Hepatocyte (in vitro differentiated cells): ENCODE measurements at regions not wholly inside any gene's neighbourhood (a gene's known extent, or its start where the extent isn't known, plus 50 kb on each side); places are given as distances from the start of the nearest gene placed in this dataset.

Experiments
- EZH2 ChIP-seq: fragments of 200-600 bp; sonication (generic); IDR thresholded peaks from 2 replicates; pipeline ENCODE4 v1.6.1; 2016; ENCODE audit warnings: antibody characterized with exemption, mild to moderate bottlenecking, borderline replicate concordance
- EZH2phosphoT487 ChIP-seq: fragments of 200-600 bp; sonication (generic); IDR thresholded peaks from one replicate; pipeline ENCODE4 v1.6.1; 2018; ENCODE audit warnings: antibody characterized with exemption, mild to moderate bottlenecking, low read depth, moderate library complexity; ENCODE audit not compliant: unreplicated experiment, severe bottlenecking
- TF ChIP-seq, protein P1 (sequence below): fragments of 200-600 bp; sonication (generic); IDR thresholded peaks from 2 replicates; pipeline ENCODE4 v1.5.1; 2016; ENCODE audit warnings: antibody characterized with exemption, mild to moderate bottlenecking; ENCODE audit not compliant: poor library complexity

DNA sequence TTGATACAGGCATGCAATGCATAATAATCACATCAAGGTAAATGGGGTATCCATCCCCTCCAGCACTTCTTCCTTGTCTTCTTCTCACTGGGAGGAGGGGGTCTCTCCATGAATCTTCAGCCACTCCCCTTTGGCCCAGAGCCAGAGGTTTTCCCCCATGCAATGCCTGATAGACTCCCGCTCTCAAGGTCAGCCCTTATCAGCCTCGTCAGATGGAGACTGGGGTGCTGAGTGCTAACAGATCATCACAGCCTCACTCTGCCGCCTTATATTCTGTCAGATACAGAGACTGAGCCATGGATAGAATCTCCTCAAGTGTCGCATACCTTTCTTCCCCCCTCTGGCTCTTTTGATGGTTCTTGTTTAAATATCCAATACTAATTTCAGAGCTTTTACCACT lies 503.1 kb downstream of the AACS start:
- TF ChIP-seq, protein P1, sequence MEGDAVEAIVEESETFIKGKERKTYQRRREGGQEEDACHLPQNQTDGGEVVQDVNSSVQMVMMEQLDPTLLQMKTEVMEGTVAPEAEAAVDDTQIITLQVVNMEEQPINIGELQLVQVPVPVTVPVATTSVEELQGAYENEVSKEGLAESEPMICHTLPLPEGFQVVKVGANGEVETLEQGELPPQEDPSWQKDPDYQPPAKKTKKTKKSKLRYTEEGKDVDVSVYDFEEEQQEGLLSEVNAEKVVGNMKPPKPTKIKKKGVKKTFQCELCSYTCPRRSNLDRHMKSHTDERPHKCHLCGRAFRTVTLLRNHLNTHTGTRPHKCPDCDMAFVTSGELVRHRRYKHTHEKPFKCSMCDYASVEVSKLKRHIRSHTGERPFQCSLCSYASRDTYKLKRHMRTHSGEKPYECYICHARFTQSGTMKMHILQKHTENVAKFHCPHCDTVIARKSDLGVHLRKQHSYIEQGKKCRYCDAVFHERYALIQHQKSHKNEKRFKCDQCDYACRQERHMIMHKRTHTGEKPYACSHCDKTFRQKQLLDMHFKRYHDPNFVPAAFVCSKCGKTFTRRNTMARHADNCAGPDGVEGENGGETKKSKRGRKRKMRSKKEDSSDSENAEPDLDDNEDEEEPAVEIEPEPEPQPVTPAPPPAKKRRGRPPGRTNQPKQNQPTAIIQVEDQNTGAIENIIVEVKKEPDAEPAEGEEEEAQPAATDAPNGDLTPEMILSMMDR, result no peak
- TF ChIP-seq EZH2phosphoT487 (no peak), EZH2 (no peak)
